Osteoblast (primary cell): ENCODE measurements at regions not wholly inside any gene's neighbourhood (a gene's known extent, or its start where the extent isn't known, plus 50 kb on each side); places are given as distances from the start of the nearest gene placed in this dataset.
"Not testable (repeated sequence)": the region's sequence is repeated elsewhere in the genome, so short reads cannot be mapped to it uniquely, and the experiment has no call there.

ENCODE experiments used
- DNase-seq: peaks from one replicate; pipeline ENCODE4 v3.0.0; 2011; ENCODE audit warnings: low spot score, mixed read lengths; ENCODE audit not compliant: insufficient read length; ENCODE audit errors: missing footprints
- H2AFZ ChIP-seq: 2 replicates; pipeline ENCODE4 v1.6.0; 2011; ENCODE audit warnings: mild to moderate bottlenecking, low read length
- H3K27ac ChIP-seq: 2 replicates; pipeline ENCODE4 v1.5.1; 2011; ENCODE audit warnings: mild to moderate bottlenecking, low read depth, low read length, moderate library complexity
- H3K27me3 ChIP-seq: 2 replicates; pipeline ENCODE4 v1.6.0; 2012; ENCODE audit warnings: mild to moderate bottlenecking, control low read depth, inconsistent platforms, low read length, moderate library complexity; ENCODE audit not compliant: insufficient read depth
- H3K36me3 ChIP-seq: 2 replicates; pipeline ENCODE4 v1.5.1; 2011; ENCODE audit warnings: mild to moderate bottlenecking, low read length, control low read depth, moderate library complexity; ENCODE audit not compliant: insufficient read depth
- H3K4me1 ChIP-seq: 2 replicates; pipeline ENCODE4 v1.5.1; 2011; ENCODE audit warnings: mild to moderate bottlenecking, low read length, control low read depth, moderate library complexity; ENCODE audit not compliant: insufficient read depth
- H3K4me2 ChIP-seq: 2 replicates; pipeline ENCODE4 v1.6.0; 2011; ENCODE audit warnings: mild to moderate bottlenecking, low read length; ENCODE audit not compliant: insufficient read depth
- H3K4me3 ChIP-seq: fragments of 200-600 bp; sonication (generic); 3 replicates; pipeline ENCODE4 v1.5.1; 2012; ENCODE audit warnings: mild to moderate bottlenecking, low read length, inconsistent platforms; ENCODE audit not compliant: insufficient read depth
- H3K79me2 ChIP-seq: 2 replicates; pipeline ENCODE4 v1.6.0; 2012; ENCODE audit warnings: mild to moderate bottlenecking, low read length, control low read depth, inconsistent platforms; ENCODE audit not compliant: insufficient read depth
- H3K9me3 ChIP-seq: 2 replicates; pipeline ENCODE4 v1.5.1; 2011; ENCODE audit warnings: low read depth, low read length, control low read depth
- H4K20me1 ChIP-seq: 2 replicates; pipeline ENCODE4 v1.6.0; 2012; ENCODE audit warnings: mild to moderate bottlenecking, low read length, control low read depth; ENCODE audit not compliant: insufficient read depth
- TF ChIP-seq, protein P1 (sequence below): IDR thresholded peaks from 2 replicates; pipeline ENCODE4 v1.5.1; 2011; ENCODE audit warnings: mild to moderate bottlenecking, low read depth, low read length, moderate library complexity; ENCODE audit errors: extremely low read depth

GRCh38 chr6:8803181-8803760 is 367.9 kb upstream of the SLC35B3 start:
- TF ChIP-seq, protein P1, sequence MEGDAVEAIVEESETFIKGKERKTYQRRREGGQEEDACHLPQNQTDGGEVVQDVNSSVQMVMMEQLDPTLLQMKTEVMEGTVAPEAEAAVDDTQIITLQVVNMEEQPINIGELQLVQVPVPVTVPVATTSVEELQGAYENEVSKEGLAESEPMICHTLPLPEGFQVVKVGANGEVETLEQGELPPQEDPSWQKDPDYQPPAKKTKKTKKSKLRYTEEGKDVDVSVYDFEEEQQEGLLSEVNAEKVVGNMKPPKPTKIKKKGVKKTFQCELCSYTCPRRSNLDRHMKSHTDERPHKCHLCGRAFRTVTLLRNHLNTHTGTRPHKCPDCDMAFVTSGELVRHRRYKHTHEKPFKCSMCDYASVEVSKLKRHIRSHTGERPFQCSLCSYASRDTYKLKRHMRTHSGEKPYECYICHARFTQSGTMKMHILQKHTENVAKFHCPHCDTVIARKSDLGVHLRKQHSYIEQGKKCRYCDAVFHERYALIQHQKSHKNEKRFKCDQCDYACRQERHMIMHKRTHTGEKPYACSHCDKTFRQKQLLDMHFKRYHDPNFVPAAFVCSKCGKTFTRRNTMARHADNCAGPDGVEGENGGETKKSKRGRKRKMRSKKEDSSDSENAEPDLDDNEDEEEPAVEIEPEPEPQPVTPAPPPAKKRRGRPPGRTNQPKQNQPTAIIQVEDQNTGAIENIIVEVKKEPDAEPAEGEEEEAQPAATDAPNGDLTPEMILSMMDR = no peak
- Histone ChIP-seq H3K4me3 (no peak overlapping the region), H3K36me3 (no peaks in the 10 kb centered on the region), H3K4me1 (no peaks in the 10 kb centered on the region), H3K27me3 (no peaks in the 10 kb centered on the region), H3K27ac (no peak overlapping the region), H3K79me2 (no peaks in the 10 kb centered on the region), H2AFZ (no peak overlapping the region), H3K9me3 (no peaks in the 10 kb centered on the region), H3K4me2 (no peak overlapping the region), H4K20me1 (no peaks in the 10 kb centered on the region)
- no peak for DNase-seq

DNA sequence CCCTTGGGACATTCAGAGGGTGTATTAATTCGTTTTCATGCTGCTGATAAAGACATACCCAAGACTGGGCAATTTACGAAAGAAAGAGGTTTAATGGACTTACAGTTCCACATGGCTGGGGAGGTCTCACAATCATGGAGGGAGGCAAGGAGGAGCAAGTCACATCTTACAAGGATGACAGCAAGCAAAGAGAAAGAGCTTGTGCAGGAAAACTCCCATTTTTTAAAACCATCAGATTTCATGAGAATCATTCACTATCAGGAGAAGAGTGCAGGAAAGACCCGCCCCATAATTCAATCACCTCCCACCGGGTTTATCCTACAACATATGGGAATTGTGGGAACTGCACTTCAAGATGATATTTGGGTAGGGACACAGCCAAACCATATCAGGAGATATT is 367.1 kb upstream of the SLC35B3 start:
- not testable (repeated sequence) for H3K4me3 ChIP-seq, H3K27me3 ChIP-seq

GRCh38 chr6:8794420-8794819 is 359.1 kb upstream of the SLC35B3 start:
- no peaks in the 10 kb centered on the region for H3K4me1 ChIP-seq
- TF ChIP-seq, protein P1 = no peak
- H3K9me3 ChIP-seq = no peaks in the 10 kb centered on the region
- H3K27ac ChIP-seq = no peak overlapping the region
- H3K79me2 ChIP-seq = no peaks in the 10 kb centered on the region
- no peaks in the 10 kb centered on the region for H3K27me3 ChIP-seq
- H4K20me1 ChIP-seq = no peaks in the 10 kb centered on the region
- DNase-seq = no peak
- no peaks in the 10 kb centered on the region for H3K36me3 ChIP-seq
- H3K4me3 ChIP-seq = no peak overlapping the region
- H3K4me2 ChIP-seq = no peak overlapping the region
- H2AFZ ChIP-seq = no peak overlapping the region

More for the DNA sequence above, 367.1 kb upstream of the SLC35B3 start:
- not testable (repeated sequence) for H3K4me1 ChIP-seq, H2AFZ ChIP-seq, H3K79me2 ChIP-seq, DNase-seq, H3K27ac ChIP-seq, H3K9me3 ChIP-seq, H4K20me1 ChIP-seq, H3K4me2 ChIP-seq, H3K36me3 ChIP-seq

GRCh38 chr6:8789878-8790277 is 354.5 kb upstream of the SLC35B3 start:
- no peak overlapping the region for H2AFZ ChIP-seq
- TF ChIP-seq, protein P1 = no peak
- no peak for DNase-seq
- H3K36me3 ChIP-seq = no peaks in the 10 kb centered on the region
- H3K79me2 ChIP-seq = no peaks in the 10 kb centered on the region
- H4K20me1 ChIP-seq = no peaks in the 10 kb centered on the region
- H3K27ac ChIP-seq = no peak overlapping the region
- no peaks in the 10 kb centered on the region for H3K4me1 ChIP-seq
- H3K27me3 ChIP-seq = no peaks in the 10 kb centered on the region
- no peak overlapping the region for H3K4me3 ChIP-seq
- no peaks in the 10 kb centered on the region for H3K9me3 ChIP-seq
- no peak overlapping the region for H3K4me2 ChIP-seq
